CD4-positive, alpha-beta T cell treated with Interleukin-12 subunit alpha and Interleukin-12 subunit beta, for 1 hour (primary cell): ENCODE measurements at regions not wholly inside any gene's neighbourhood (a gene's known extent, or its start where the extent isn't known, plus 50 kb on each side); places are given as distances from the start of the nearest gene placed in this dataset.

Experiments used
- DNase-seq: peaks from one replicate; pipeline ENCODE4 v3.0.0-alpha.2; 2020

- no peak for DNase-seq
Observed at GRCh38 chr16:66240631-66241395, 125.7 kb upstream of the CDH5 start.

DNA sequence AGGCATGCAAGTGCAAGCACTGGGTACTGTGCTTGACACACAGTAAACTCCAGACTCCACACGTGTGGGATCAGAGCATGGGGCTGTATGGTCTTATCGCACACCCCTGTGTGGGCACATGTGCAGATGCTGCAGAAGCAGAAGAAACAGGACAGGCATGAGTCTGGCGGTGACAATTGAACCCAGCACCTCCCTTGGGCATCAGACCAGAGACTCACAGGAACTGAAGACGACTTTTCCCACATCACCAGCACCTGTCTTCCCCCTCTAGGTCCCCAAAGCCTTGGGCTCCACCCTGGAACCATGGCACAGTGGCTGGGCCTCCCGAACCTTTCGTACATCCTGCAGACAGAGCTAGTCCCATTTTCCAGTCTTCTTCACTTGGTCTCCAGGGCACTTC is 126.4 kb upstream of the CDH5 start:
- no peak for DNase-seq

DNA sequence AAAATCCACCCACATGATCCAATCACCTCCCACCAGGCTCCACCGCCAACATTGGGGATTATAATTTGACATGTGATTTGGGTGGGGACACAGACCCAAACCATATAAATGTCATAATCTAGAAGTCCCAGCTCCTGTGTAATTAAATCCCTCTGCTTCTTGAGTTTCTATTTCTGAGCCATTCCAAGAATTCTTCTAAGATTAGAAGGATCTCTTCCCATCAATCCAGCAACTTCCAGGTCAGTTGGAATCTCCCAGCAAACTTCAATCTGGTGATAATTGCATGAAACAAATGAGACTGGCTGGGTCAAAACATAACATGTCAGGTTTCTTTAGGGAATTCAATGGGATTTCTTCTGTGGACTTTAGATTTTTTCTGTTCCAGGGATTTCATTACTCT is 127.8 kb upstream of the CDH5 start:
- no peak for DNase-seq

DNA sequence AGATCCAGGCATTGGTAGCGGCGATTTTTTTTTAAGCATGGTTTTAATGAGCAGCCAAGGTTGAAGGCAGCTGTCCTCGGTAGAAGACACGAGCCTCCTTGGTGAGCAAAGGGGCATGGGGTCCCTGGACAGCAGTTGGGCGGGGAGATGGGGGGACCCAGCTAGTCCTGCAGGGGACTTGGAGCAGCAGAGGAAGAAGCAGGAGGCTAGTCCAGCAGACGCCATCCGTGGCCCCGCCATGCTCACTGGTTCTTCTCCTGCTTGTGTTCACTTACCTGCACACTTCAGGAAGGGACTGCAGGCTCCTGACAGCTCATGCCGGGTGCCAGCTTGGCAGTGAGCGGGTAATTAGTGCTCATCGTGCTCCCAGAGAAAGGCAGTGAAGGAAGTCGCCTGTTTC is 130.2 kb upstream of the CDH5 start:
- DNase-seq, result no peak

DNA sequence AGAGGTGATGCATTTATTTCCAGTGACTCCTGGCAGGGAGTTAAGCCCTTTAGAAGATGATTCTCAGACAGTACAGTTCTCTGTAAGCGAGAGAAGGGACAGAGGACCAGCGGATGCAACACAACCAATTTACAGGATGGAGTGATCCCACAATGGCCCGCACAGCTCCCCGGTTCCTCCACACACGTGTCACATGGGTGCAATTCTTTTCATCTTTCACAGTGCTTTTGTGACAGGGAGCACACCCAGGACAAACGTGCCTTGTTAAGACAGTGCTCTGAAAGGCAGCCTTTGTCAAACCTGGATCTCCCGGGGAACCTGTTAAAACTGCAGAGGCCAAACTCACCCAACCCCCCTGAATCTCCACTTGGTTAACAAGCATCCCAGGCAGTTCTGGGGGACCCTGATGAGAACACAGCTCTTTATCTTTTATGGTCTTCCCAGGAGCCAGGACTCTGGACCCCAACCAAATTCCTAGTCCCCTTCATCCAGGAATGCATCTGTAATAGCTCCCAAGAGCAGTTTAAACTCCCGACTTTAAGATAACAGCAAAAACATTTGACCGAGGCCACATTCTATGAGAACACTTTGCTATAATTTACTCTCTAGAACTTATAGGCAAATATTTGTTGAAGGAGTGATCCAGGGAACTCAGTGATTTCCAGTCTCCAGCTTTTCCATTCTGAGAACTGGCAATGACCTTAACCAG is 134.9 kb upstream of the CDH5 start:
- DNase-seq, result no peak

DNA sequence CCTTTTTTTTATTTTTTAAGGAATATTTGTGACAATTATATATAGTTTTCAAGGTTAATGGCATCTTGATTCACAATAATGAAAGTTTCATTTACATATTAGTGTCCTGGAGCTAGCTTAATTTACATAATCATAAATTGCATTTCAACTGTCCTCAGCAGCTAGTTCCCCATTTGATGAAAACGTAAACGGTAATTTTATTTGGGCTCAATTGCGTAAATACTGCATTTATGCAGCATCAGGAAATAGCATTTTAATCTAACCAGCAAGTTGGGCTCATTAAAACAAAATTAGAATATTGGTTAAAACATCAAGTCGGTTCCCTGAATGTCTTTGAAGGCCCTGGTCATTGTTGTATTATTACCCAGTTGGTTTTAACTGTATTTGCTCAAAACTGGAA is 136.8 kb upstream of the CDH5 start:
- no peak for DNase-seq

- DNase-seq, result no peak
Observed at GRCh38 chr16:66228792-66229191, 137.7 kb upstream of the CDH5 start.

- DNase-seq, result no peak
Observed at GRCh38 chr16:66227766-66228530, 138.5 kb upstream of the CDH5 start.

DNA sequence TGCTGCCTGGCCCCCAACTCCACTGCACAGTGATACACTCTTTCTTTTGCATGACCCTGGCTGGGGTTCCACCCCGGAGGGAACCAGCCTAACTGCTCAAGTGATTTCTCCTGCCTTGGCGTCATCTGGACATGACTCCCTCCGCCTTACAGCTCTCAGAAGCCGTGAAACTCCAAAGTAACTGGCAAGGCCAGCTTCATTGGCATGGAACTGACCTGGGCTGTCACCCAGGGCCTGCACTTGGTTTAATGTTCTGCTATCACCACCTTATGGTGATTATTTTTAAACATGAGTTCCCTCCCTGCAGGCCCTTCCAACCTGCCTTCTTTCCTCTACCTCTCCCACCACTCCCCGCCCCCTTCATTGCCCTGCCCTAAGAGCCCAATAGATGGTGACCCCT is 139.7 kb upstream of the CDH5 start:
- DNase-seq, result no peak

GRCh38 chr16:66225696-66226095 is 140.8 kb upstream of the CDH5 start:
- DNase-seq, result no peak

- DNase-seq, result no peak
Observed at GRCh38 chr16:66224626-66225025, 141.9 kb upstream of the CDH5 start.

GRCh38 chr16:66224186-66224585 is 142.3 kb upstream of the CDH5 start:
- DNase-seq, result no peak

- DNase-seq, result no peak
Observed at GRCh38 chr16:66223176-66223780, 143.2 kb upstream of the CDH5 start.

- DNase-seq, result no peak
Observed at GRCh38 chr16:66222756-66223155, 143.7 kb upstream of the CDH5 start.

- no peak for DNase-seq
Observed at GRCh38 chr16:66220702-66221101, 145.8 kb upstream of the CDH5 start.

DNA sequence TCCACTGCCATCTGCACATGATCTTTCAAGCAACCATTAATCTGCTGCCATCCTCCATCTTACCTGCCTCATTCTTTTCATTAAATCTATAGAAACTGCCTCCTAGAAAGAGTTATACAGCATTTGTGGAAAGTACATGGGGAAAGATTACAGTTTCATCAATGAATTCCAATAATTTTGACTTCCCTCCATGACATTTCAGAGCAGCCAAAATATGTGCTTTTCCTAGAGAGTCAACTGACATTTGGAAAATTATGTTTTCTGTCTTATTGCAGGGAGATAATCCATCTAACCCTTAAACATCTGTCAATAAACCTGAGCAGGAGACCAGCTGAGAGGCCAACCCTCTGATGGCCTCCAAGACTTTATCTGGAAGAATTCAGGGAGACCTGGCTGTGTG is 147.0 kb upstream of the CDH5 start:
- DNase-seq, result no peak

DNA sequence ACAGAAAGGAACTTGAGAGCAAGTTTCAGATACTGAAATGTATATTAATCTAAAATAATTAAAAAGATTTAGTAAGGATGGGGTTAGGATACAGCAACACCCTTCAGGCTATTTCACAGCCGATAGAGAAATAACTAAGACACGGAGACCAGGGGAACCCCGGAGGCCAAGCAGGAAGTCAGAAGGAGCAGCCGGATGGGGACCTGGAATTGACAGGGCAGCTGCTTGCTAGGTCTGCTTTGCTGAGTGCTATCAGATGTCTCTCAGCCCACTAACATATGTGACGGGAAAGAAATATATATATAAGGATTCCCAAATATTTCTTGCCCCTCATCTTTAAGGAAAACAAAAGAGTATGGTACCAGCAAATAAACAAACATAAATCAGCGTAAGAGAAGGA is 154.1 kb upstream of the CDH5 start:
- DNase-seq, result no peak

DNA sequence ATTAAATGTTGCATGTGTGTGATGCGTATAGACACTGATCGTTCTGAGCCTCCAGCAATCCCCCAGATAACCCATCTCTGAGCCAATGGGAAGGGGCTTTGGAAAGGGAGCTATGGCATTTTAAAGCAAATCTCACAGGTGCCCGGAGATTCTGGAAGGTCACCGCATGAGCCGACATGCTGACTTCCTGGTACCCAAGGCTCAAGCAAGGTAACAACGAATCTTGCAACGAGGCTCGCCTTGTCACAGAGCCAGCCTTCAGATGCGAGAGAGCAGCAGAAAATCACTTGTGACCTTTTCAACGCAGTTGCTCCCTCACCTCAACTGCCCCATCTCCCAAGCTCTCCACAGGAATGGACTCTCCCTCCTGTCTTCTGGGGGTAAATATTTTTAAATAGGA is 154.8 kb upstream of the CDH5 start:
- DNase-seq, result no peak

- DNase-seq, result no peak
Observed at GRCh38 chr16:66207883-66208265, 158.6 kb upstream of the CDH5 start.

DNA sequence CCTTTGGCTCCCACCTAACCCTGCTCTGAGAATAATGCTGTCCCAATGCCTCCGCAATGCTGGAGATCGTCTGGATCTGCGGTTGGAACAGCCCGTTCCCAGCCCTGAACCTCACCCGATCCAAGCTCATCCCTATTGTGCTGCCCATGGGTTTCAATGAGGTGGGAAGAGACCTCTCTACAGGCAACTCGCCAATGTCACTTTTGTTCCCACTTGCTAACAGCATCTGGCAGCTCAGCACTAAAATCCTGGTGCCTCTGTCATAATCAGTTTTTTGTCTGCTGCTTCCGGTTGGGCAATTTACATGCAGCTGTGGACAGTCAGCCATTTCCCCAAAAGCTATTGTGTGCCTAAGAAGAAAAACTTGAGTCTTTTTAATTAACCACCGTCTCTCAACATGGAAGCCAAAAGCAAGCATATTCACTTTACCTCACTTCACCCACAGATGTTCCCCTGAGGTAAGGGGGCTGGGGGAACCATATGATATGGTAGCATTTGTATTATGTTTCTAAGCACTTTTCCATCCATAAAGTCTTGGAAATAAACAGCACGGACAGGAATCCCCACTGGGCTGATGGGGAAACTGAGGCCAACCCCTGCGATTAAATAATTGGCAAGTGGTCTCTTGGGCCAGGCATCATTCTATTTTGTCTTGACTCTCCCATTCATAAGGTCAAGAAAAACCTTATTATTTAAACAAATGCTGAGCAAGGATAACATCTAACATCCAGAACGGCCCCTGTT is 159.2 kb upstream of the CDH5 start:
- no peak for DNase-seq

- no peak for DNase-seq
Observed at GRCh38 chr16:66206363-66206762, 160.1 kb upstream of the CDH5 start.

GRCh38 chr16:66205287-66206231 is 160.9 kb upstream of the CDH5 start:
- no peak for DNase-seq
